C4-2B (cell line): ENCODE measurements at regions not wholly inside any gene's neighbourhood (a gene's known extent, or its start where the extent isn't known, plus 50 kb on each side); places are given as distances from the start of the nearest gene placed in this dataset.

Source experiments
- H3K27ac ChIP-seq: fragments of 450-650 bp; 2 replicates; pipeline ENCODE4 v1.5.1; 2017
- CTCF ChIP-seq: fragments of 450-650 bp; conservative IDR thresholded peaks from 2 replicates; pipeline ENCODE4 v1.5.1; 2017; ENCODE audit warnings: mild to moderate bottlenecking
- ZFX ChIP-seq: fragments of 450-650 bp; IDR thresholded peaks from 2 replicates; pipeline ENCODE4 v1.6.1; 2017

GRCh38 chr1:58352476-58353092 lies 193.9 kb downstream of the OMA1 start:
- no peak overlapping the region for H3K27ac ChIP-seq
- TF ChIP-seq ZFX = no peak
- TF ChIP-seq CTCF = no peak

GRCh38 chr1:58346036-58346355 lies 200.5 kb downstream of the OMA1 start:
- no peak for TF ChIP-seq ZFX
- TF ChIP-seq CTCF = no peak
- no peak overlapping the region for H3K27ac ChIP-seq

GRCh38 chr1:58345215-58346035 lies 201.1 kb downstream of the OMA1 start:
- TF ChIP-seq CTCF = no peak
- no peak for TF ChIP-seq ZFX
- no peak overlapping the region for H3K27ac ChIP-seq

GRCh38 chr1:58340185-58340584 lies 206.3 kb downstream of the OMA1 start:
- no peak for TF ChIP-seq CTCF
- no peak for TF ChIP-seq ZFX
- no peak overlapping the region for H3K27ac ChIP-seq

GRCh38 chr1:58338081-58338480 lies 208.4 kb downstream of the OMA1 start:
- H3K27ac ChIP-seq = no peak overlapping the region
- TF ChIP-seq CTCF (no peak), ZFX (no peak)

GRCh38 chr1:58333511-58333910 lies 213.0 kb downstream of the OMA1 start:
- TF ChIP-seq CTCF = no peak
- TF ChIP-seq ZFX = no peak
- H3K27ac ChIP-seq = no peak overlapping the region

GRCh38 chr1:58331156-58331555 lies 215.4 kb downstream of the OMA1 start:
- H3K27ac ChIP-seq = no peak overlapping the region
- TF ChIP-seq ZFX (no peak), CTCF (no peak)
